ENCODE measurements at regions not wholly inside any gene's neighbourhood (a gene's known extent, or its start where the extent isn't known, plus 50 kb on each side); places are given as distances from the start of the nearest gene placed in this dataset.
A peak's percentile ranks its signal among the peaks of the same experiment; 100 is the strongest.

GRCh38 chr7:125661-126060, 66.7 kb upstream of the FAM20C start:
- Mint-ChIP-seq H3K4me3 (no peak overlapping the region), H3K27ac (no peak overlapping the region; the same call in 1 of the 2 replicates), H3K4me1 (peaks cover 37% of the 10 kb centered on the region), H3K36me3 (no peaks in the 10 kb centered on the region), H3K27me3 (ENCODE audit: low read depth) (peaks cover 3% of the 10 kb centered on the region), H3K9me3 (no peaks in the 10 kb centered on the region)
- no peak for TF ChIP-seq HMGA2 (CRISPR knock-in tag; IDR thresholded peaks at IDR 0.05)
- peak; percentile 57; the same call in 1 of the 2 replicates for TF ChIP-seq ZBTB21 (CRISPR knock-in tag; IDR thresholded peaks at IDR 0.05; ENCODE audit: borderline replicate concordance)
- ChIA-PET POLR2A (no interaction called here), CTCF (interaction anchor here (2.5 kb wide), 1 partner anchor 29 kb away, joined by 8 read pairs; no protein-coding TSS in a partner anchor)
- no peak for ATAC-seq
- DNase-seq (ENCODE audit: low spot score): no peak

GRCh38 chr7:126368-126767, 66.0 kb upstream of the FAM20C start:
- POLR2A ChIA-PET: no interaction called here
- H3K9me3 Mint-ChIP-seq: no peaks in the 10 kb centered on the region
- CTCF ChIA-PET: no interaction called here
- DNase-seq (ENCODE audit: low spot score): no peak
- TF ChIP-seq FOXK1 (CRISPR knock-in tag; IDR thresholded peaks at IDR 0.05) (no peak), NR1H2 (CRISPR knock-in tag; IDR thresholded peaks at IDR 0.05) (no peak), CBFB (CRISPR knock-in tag; IDR thresholded peaks at IDR 0.05; ENCODE audit: low read depth) (no peak), ZNF232 (CRISPR knock-in tag; IDR thresholded peaks at IDR 0.05) (no peak), AR (CRISPR knock-in tag; IDR thresholded peaks at IDR 0.05) (no peak), ZNF263 (CRISPR knock-in tag; IDR thresholded peaks at IDR 0.05; ENCODE audit: low read depth) (no peak), EMX1 (CRISPR knock-in tag; IDR thresholded peaks at IDR 0.05) (no peak), MYBL2 (CRISPR knock-in tag; IDR thresholded peaks at IDR 0.05) (no peak), SOX15 (CRISPR knock-in tag; IDR thresholded peaks at IDR 0.05) (no peak), ZNF671 (CRISPR knock-in tag; IDR thresholded peaks at IDR 0.05) (no peak), JAZF1 (CRISPR knock-in tag; IDR thresholded peaks at IDR 0.05) (no peak), ZNF423 (CRISPR knock-in tag; IDR thresholded peaks at IDR 0.05) (no peak), CDX4 (CRISPR knock-in tag; IDR thresholded peaks at IDR 0.05; ENCODE audit: borderline replicate concordance) (no peak), ZNF396 (CRISPR knock-in tag; IDR thresholded peaks at IDR 0.05; ENCODE audit: borderline replicate concordance) (no peak), KAT7 (CRISPR knock-in tag; IDR thresholded peaks at IDR 0.05; ENCODE audit: borderline replicate concordance) (no peak), ZBTB21 (CRISPR knock-in tag; IDR thresholded peaks at IDR 0.05; ENCODE audit: borderline replicate concordance) (no peak), ZBTB43 (CRISPR knock-in tag; IDR thresholded peaks at IDR 0.05) (no peak), ATF6 (CRISPR knock-in tag; IDR thresholded peaks at IDR 0.05) (no peak)
- TF ChIP-seq, protein P1, sequence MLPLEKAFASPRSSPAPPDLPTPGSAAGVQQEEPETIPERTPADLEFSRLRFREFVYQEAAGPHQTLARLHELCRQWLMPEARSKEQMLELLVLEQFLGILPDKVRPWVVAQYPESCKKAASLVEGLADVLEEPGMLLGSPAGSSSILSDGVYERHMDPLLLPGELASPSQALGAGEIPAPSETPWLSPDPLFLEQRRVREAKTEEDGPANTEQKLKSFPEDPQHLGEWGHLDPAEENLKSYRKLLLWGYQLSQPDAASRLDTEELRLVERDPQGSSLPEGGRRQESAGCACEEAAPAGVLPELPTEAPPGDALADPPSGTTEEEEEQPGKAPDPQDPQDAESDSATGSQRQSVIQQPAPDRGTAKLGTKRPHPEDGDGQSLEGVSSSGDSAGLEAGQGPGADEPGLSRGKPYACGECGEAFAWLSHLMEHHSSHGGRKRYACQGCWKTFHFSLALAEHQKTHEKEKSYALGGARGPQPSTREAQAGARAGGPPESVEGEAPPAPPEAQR (CRISPR knock-in tag; IDR thresholded peaks at IDR 0.05): no peak
- TF ChIP-seq, protein P2, sequence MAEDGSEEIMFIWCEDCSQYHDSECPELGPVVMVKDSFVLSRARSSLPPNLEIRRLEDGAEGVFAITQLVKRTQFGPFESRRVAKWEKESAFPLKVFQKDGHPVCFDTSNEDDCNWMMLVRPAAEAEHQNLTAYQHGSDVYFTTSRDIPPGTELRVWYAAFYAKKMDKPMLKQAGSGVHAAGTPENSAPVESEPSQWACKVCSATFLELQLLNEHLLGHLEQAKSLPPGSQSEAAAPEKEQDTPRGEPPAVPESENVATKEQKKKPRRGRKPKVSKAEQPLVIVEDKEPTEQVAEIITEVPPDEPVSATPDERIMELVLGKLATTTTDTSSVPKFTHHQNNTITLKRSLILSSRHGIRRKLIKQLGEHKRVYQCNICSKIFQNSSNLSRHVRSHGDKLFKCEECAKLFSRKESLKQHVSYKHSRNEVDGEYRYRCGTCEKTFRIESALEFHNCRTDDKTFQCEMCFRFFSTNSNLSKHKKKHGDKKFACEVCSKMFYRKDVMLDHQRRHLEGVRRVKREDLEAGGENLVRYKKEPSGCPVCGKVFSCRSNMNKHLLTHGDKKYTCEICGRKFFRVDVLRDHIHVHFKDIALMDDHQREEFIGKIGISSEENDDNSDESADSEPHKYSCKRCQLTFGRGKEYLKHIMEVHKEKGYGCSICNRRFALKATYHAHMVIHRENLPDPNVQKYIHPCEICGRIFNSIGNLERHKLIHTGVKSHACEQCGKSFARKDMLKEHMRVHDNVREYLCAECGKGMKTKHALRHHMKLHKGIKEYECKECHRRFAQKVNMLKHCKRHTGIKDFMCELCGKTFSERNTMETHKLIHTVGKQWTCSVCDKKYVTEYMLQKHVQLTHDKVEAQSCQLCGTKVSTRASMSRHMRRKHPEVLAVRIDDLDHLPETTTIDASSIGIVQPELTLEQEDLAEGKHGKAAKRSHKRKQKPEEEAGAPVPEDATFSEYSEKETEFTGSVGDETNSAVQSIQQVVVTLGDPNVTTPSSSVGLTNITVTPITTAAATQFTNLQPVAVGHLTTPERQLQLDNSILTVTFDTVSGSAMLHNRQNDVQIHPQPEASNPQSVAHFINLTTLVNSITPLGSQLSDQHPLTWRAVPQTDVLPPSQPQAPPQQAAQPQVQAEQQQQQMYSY (CRISPR knock-in tag; IDR thresholded peaks at IDR 0.05): no peak
- H3K27me3 Mint-ChIP-seq (ENCODE audit: low read depth): no peaks in the 10 kb centered on the region; the same call in 1 of the 2 replicates
- ATAC-seq: no peak
- H3K4me1 Mint-ChIP-seq: peaks cover 31% of the 10 kb centered on the region
- no peak overlapping the region for H3K27ac Mint-ChIP-seq
- no peak overlapping the region for H3K4me3 Mint-ChIP-seq
- no peaks in the 10 kb centered on the region for H3K36me3 Mint-ChIP-seq
